ENCODE measurements at regions not wholly inside any gene's neighbourhood (a gene's known extent, or its start where the extent isn't known, plus 50 kb on each side); places are given as distances from the start of the nearest gene placed in this dataset.

DNA sequence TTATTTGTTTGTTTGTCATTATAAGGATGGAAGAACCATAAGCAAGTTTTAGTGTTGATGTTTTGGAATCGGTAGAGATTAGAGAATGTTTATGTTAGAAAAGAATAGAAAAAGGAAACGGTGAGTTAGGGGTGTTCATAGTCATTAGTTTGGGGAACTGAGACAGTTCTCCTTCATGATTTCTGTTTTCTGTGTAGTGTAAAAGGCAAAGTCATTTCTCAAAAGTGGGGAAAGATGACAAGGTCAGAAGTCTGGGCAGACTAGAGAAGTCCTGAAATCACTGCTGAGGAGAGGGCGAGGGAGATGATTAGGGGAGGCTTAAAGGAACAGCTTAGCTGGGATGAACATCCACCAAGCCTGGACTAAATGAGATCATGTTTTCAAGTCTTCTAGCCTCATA, 498.9 kb downstream of the TTLL7 start:
- no peaks in the 10 kb centered on the region for H3K36me3 ChIP-seq (ENCODE audit: control insufficient read depth, insufficient read depth, low read length)
- no peaks in the 10 kb centered on the region for H3K79me1 ChIP-seq (ENCODE audit: low read depth in 1 of 2, low read length in 2 of 2)
- ChIA-PET POLR2A (ENCODE audit: unreplicated experiment) (no interaction called here), CTCF (no interaction called here)
- BruUV-seq (replicated peaks) = no TSS peak
- H2AFZ ChIP-seq (replicated peaks; ENCODE audit: low read length, poor library complexity) = no peak overlapping the region
- dilution Hi-C loops (cut with HindIII; ENCODE audit: low sequenced_read_pairs, unreplicated experiment) (no loop called here), intact Hi-C loops (cut with micrococcal nuclease) (no loop called here), in situ Hi-C loops (cut with MboI; ENCODE audit: low sequenced_read_pairs) (no loop called here)
- no peak overlapping the region for H2AK5ac ChIP-seq (ENCODE audit: low read depth, low read length)
- no peak overlapping the region for H4K91ac ChIP-seq (ENCODE audit: insufficient read depth, low read depth, low read length)
- no peak overlapping the region for H3K4me2 ChIP-seq (ENCODE audit: low read depth, low read length)
- H3K23ac ChIP-seq (ENCODE audit: low read depth, low read length) = no peak overlapping the region
- H3K9me1 ChIP-seq (ENCODE audit: insufficient read depth, low read length) = no peaks in the 10 kb centered on the region
- H3K4me3 ChIP-seq (ENCODE audit: insufficient read depth, low read depth, low read length) = no peak overlapping the region
- no peak overlapping the region for H3K56ac ChIP-seq (ENCODE audit: extremely low read depth, insufficient read depth, low read length)
- no peak overlapping the region for H4K8ac ChIP-seq (ENCODE audit: low read depth in 2 of 2, low read length in 2 of 2)
- no peak overlapping the region for H3K4ac ChIP-seq (ENCODE audit: low read depth, low read length)
- H2BK15ac ChIP-seq (ENCODE audit: low read depth, low read length) = no peak overlapping the region
- TF ChIP-seq RCOR1 (IDR thresholded peaks at IDR 0.05; ENCODE audit: insufficient replicate concordance, low read length) = no peak
- no peak for TF ChIP-seq CEBPB (IDR thresholded peaks at IDR 0.05; ENCODE audit: low read depth, low read length)
- TF ChIP-seq FOS (IDR thresholded peaks at IDR 0.05; ENCODE audit: low read depth, low read length) = no peak
- no peak for TF ChIP-seq MAZ (IDR thresholded peaks at IDR 0.05; ENCODE audit: borderline replicate concordance, low read depth, low read length)
- no peak for TF ChIP-seq MXI1 (IDR thresholded peaks at IDR 0.05; ENCODE audit: borderline replicate concordance, low read depth, low read length)
- TF ChIP-seq BHLHE40 (IDR thresholded peaks at IDR 0.05; ENCODE audit: low read depth, low read length) = no peak
- no peak for TF ChIP-seq USF2 (IDR thresholded peaks at IDR 0.05; ENCODE audit: low read depth, low read length)
- TF ChIP-seq CHD1 (IDR thresholded peaks at IDR 0.05; ENCODE audit: low read depth, low read length) = no peak
- no peak for TF ChIP-seq POLR2A (IDR thresholded peaks at IDR 0.05; ENCODE audit: low read depth, low read length)
- TF ChIP-seq CTCF (conservative IDR thresholded peaks at IDR 0.05; ENCODE audit: low read depth, low read length) = no peak
- TF ChIP-seq RFX5 (IDR thresholded peaks at IDR 0.05; ENCODE audit: low read depth, low read length) = no peak
- no peak for TF ChIP-seq NFE2L2 (IDR thresholded peaks at IDR 0.05; ENCODE audit: low read depth, low read length)
- no peak for TF ChIP-seq MAFK (IDR thresholded peaks at IDR 0.05; ENCODE audit: low read depth, low read length)
- TF ChIP-seq ELK1 (IDR thresholded peaks at IDR 0.05; ENCODE audit: borderline replicate concordance, low read depth, low read length) = no peak
- TF ChIP-seq RAD21 (IDR thresholded peaks at IDR 0.05; ENCODE audit: low read length) = no peak
- TF ChIP-seq SMC3 (IDR thresholded peaks at IDR 0.05; ENCODE audit: low read depth, low read length) = no peak
- no peak overlapping the region for H2BK5ac ChIP-seq (ENCODE audit: low read depth, low read length, poor library complexity, severe bottlenecking)
- no peak overlapping the region for H2BK120ac ChIP-seq (ENCODE audit: low read depth, low read length)
- no peak overlapping the region for H4K5ac ChIP-seq (ENCODE audit: low read depth, low read length)
- ATAC-seq (ENCODE audit: low read depth) (no peak), DNase-seq (no peak)
- no peak overlapping the region for H3K27ac ChIP-seq (ENCODE audit: insufficient read depth, low read length)
- no peaks in the 10 kb centered on the region for H3K27me3 ChIP-seq (ENCODE audit: control insufficient read depth, insufficient read depth, low read length)
- H3K9ac ChIP-seq (ENCODE audit: low read depth, low read length) = no peak overlapping the region
- no peak overlapping the region for H3K14ac ChIP-seq (replicated peaks; ENCODE audit: low read depth, low read length)
- no peaks in the 10 kb centered on the region for H3K4me1 ChIP-seq (ENCODE audit: control insufficient read depth, insufficient read depth, low read length)
- H3K18ac ChIP-seq (ENCODE audit: low read depth, low read length) = no peak overlapping the region
- no peaks in the 10 kb centered on the region for H3K9me3 ChIP-seq (ENCODE audit: control insufficient read depth, insufficient read depth, low read length)
- H2BK20ac ChIP-seq (ENCODE audit: low read depth, low read length) = no peak overlapping the region
- no peaks in the 10 kb centered on the region for H4K20me1 ChIP-seq (ENCODE audit: insufficient read depth, low read length)
- WGBS, 2 experiments (ENCODE audit: extremely low coverage in 2 of 2, insufficient read length in 1 of 2) = 33 to 94% methylated on average over 2 of the region's 3 CpGs
- no peak overlapping the region for H2AK9ac ChIP-seq (replicated peaks; ENCODE audit: low read depth, low read length, poor library complexity)
